Right cardiac atrium (tissue), 5 donors: ENCODE measurements at regions not wholly inside any gene's neighbourhood (a gene's known extent, or its start where the extent isn't known, plus 50 kb on each side); places are given as distances from the start of the nearest gene placed in this dataset.

Source experiments
- ATAC-seq, 2 donors: fragments of 200-7000 bp; cut with Tn5 transposase; one replicate each; pipeline versions ENCODE4 v1.8.0 to v1.9.1; 2020; ENCODE audit warnings: moderate library complexity in 2 of 2, mild to moderate bottlenecking in 1 of 2
- DNase-seq, 3 donors: peaks; one replicate each; pipeline ENCODE4 v3.0.0-alpha.2; 2020
- H3K27ac ChIP-seq: one replicate; pipeline ENCODE4 v1.5.1; 2013; ENCODE audit warnings: mild to moderate bottlenecking, low read length, control low read depth, moderate library complexity
- H3K27me3 ChIP-seq: one replicate; pipeline ENCODE4 v1.6.1; 2013; ENCODE audit not compliant: control insufficient read depth, insufficient read depth
- H3K4me1 ChIP-seq: one replicate; pipeline ENCODE4 v1.6.1; 2013; ENCODE audit warnings: low read length; ENCODE audit not compliant: control insufficient read depth, insufficient read depth
- H3K4me3 ChIP-seq: one replicate; pipeline ENCODE4 v1.5.1; 2013; ENCODE audit warnings: low read length, control low read depth
- H3K9me3 ChIP-seq: one replicate; pipeline ENCODE4 v1.6.1; 2013; ENCODE audit warnings: low read length; ENCODE audit not compliant: control insufficient read depth
- WGBS: extraction: QIAGEN DNeasy Blood & Tissue Kit; methylation state at CpG from one replicate; pipeline ENCODE4 v1.1.7; 2013; 5-methylcytosine and 5-hydroxymethylcytosine counted together
- intact Hi-C, 4 donors: fragments of 100-400 bp; cut with DNase I; formaldehyde crosslinking; loops; one replicate each; pipeline versions ENCODE4 v1.11.0 to v1.14.0; 2022 to 2023
- donor health status: healthy with polysubstance abuse.
- donor health status: DM: no; HTN: yes; CAD: no.
- donor health status: DM: no; HTN: no; CAD: no.
- donor health status: DM: no; HTN: yes; CAD: no; lungs with severe emphysema.
- donor health status: DM: yes; HTN: yes; CAD: no.

- intact Hi-C loops, result no loop called here
- Histone ChIP-seq H3K9me3 (no peaks in the 10 kb centered on the region), H3K27me3 (no peaks in the 10 kb centered on the region), H3K27ac (no peak overlapping the region), H3K4me3 (no peak overlapping the region), H3K4me1 (no peaks in the 10 kb centered on the region)
- ATAC-seq (no peak), DNase-seq (no peak)
- WGBS, result 86% methylated on average over 6 of the region's 6 CpGs
Observed at GRCh38 chr19:5224480-5224879, 116.1 kb downstream of the PTPRS start.

DNA sequence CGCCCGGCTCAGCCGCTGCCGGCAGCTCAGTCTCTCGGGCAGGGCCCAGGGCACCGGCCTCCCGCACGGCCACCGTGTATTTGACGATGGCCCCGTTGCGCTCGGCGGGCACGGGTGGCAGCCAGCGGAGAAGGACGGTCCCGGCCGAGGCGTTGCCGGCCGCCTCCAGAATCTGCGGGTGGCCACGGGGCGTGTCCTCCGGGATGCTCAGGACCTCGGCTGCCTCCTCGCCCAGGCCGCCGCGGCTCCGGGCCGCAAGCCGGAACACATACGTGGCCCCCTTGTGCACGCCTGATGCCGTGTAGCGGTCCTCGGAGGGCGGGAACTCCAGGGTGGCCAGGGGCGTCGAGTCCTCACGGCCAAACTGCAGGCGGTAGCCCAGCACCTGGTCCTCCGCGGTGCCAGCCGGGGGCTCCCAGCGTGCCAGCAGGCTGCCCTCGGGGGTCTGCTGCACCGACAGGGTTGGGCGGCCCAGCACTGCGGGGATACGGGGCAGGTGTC lies 117.7 kb downstream of the PTPRS start:
- DNase-seq (peak in 1 of 3 donors; percentile 43), ATAC-seq (no peak)
- H3K4me1 ChIP-seq, result no peaks in the 10 kb centered on the region
- intact Hi-C loops, result no loop called here
- H3K27ac ChIP-seq, result no peak overlapping the region
- no peaks in the 10 kb centered on the region for H3K9me3 ChIP-seq
- 96% methylated on average over 53 of the region's 53 CpGs for WGBS
- H3K4me3 ChIP-seq, result no peak overlapping the region
- no peaks in the 10 kb centered on the region for H3K27me3 ChIP-seq

GRCh38 chr19:5222178-5222577 lies 118.4 kb downstream of the PTPRS start:
- ATAC-seq (peak; percentile 8 to 9), DNase-seq (peak in 1 of 3 donors; percentile 36)
- 95% methylated on average over 22 of the region's 22 CpGs for WGBS
- intact Hi-C loops, result no loop called here
- Histone ChIP-seq H3K27me3 (no peaks in the 10 kb centered on the region), H3K4me1 (no peaks in the 10 kb centered on the region), H3K4me3 (no peak overlapping the region), H3K9me3 (no peaks in the 10 kb centered on the region), H3K27ac (no peak overlapping the region)

- 95% methylated on average over 16 of the region's 16 CpGs for WGBS
- ATAC-seq (no peak), DNase-seq (peak in 1 of 3 donors; percentile 31)
- Histone ChIP-seq H3K9me3 (no peaks in the 10 kb centered on the region), H3K27ac (no peak overlapping the region), H3K27me3 (no peaks in the 10 kb centered on the region), H3K4me3 (no peak overlapping the region), H3K4me1 (no peaks in the 10 kb centered on the region)
- intact Hi-C loops, result no loop called here
Observed at GRCh38 chr19:5220866-5221265, 119.7 kb downstream of the PTPRS start.

DNA sequence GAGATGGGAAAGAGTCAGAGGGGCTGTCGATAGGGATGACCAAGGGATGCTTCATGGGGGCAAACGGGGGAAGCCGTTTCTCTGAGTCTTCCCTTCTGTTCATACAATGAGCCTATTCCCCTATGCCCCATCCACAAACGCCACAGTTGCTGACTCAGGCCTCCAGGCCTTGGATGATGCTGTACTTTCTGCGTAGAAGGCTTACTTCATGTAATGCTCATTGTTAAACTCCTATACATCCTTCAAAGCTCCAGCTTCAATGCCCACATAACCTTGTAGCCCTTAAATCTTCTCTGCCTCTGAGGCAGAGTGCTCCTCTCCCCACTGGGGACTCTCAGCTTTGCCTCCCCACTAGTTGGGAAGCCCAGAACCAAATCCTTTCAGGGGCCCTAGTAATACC lies 120.3 kb downstream of the PTPRS start:
- H3K4me1 ChIP-seq, result no peaks in the 10 kb centered on the region
- H3K4me3 ChIP-seq, result no peak overlapping the region
- intact Hi-C loops, result no loop called here
- no peak overlapping the region for H3K27ac ChIP-seq
- ATAC-seq, result no peak
- WGBS, result 94% methylated on average over 5 of the region's 5 CpGs
- no peaks in the 10 kb centered on the region for H3K9me3 ChIP-seq
- no peaks in the 10 kb centered on the region for H3K27me3 ChIP-seq
- peak in 1 of 3 donors; percentile 0 for DNase-seq

DNA sequence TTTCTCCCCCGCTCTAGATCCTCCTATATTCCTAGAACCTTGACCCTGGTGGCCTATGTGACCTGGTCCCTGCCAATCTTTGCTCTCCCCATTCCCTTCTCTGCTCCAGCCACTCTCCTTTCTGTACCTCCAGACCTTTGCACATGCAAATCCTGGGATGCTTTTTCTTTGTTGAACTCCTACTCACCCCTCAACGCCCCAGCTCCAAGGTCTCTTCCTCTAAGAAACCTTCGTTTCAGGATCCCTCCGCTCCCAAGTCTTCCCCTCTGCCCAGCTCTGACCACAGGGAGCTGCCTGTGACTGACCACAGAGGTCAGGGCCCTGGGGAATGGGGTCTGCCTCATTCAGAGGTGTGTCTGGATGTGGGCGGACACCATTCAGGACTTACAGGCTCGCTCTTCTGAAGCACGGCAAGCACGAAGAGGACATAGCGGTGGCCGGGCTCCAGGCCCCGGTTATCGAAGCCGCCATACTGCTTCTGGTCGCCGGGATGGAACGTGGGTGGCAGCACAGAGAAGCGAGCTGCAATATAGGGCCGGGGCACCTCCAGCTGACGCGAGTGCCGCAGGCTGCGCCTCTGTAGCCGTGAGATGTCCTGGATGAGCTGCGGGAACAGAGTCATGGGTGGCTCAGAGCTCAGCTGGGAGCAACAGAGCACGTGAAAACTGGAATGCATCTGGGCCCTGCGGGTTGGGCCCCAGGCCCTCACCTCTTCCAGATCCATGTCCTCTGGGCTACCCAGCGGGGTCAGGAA lies 120.9 kb downstream of the PTPRS start:
- Histone ChIP-seq H3K9me3 (no peaks in the 10 kb centered on the region), H3K4me3 (no peak overlapping the region), H3K27ac (no peak overlapping the region), H3K27me3 (no peaks in the 10 kb centered on the region), H3K4me1 (no peaks in the 10 kb centered on the region)
- ATAC-seq (no peak), DNase-seq (no peak)
- WGBS, result 96% methylated on average over 27 of the region's 27 CpGs
- intact Hi-C loops, result no loop called here

DNA sequence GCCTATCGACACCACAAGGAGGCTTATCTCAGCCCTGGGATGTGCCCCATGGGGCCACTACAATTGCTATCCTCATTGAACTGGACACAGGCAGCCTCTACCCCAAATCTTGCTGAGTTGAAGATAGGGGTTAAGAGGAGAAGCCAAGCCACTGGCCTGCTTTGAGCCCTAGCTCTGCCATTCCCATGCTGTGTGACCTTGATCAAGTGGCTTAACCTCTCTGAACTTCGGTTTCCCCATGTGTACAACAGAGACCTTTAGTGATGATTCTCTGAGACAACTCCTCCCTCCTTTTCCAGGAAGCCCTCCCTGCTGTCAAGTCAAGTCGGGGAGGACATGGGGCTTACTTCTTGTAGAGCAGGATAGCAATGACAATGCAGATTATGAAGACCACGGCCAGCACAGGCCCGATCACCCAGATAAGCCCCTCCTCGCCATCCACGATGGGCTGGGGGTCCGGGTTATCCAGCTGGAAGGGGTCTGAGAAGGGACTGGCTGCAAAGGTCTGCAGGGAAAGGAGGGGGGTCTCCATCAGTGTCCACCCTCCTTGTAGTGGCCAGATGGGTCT lies 121.6 kb downstream of the PTPRS start:
- H3K4me1 ChIP-seq, result no peaks in the 10 kb centered on the region
- H3K27ac ChIP-seq, result no peak overlapping the region
- no peak overlapping the region for H3K4me3 ChIP-seq
- no peaks in the 10 kb centered on the region for H3K27me3 ChIP-seq
- ATAC-seq, result no peak
- intact Hi-C loops, result no loop called here
- WGBS, result 87% methylated on average over 8 of the region's 8 CpGs
- H3K9me3 ChIP-seq, result no peaks in the 10 kb centered on the region
- DNase-seq, result no peak

- no peak for ATAC-seq
- 93% methylated on average over 12 of the region's 12 CpGs for WGBS
- intact Hi-C loops, result no loop called here
Observed at GRCh38 chr19:5218255-5218855, 122.3 kb downstream of the PTPRS start.

DNA sequence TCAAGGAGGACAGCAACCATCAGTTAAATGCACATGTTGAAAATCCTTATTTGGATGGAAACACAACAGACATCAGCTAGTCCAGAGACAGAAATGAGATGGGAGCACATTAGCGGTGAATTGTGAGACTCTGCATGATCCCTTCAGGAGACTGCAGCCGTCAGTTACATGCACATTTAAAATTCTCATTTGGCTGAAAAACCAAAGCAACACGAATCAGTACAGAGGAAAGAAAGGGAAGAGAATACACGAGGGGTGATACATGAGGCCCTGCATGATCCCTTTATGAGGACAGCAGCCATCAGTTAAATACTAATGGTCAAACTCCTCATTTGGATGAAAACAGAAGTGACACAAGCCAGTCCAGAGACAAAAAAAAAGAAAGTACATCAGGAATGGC lies 123.4 kb downstream of the PTPRS start:
- no peaks in the 10 kb centered on the region for H3K9me3 ChIP-seq
- H3K4me1 ChIP-seq, result no peaks in the 10 kb centered on the region
- 91% methylated on average over 4 of the region's 4 CpGs for WGBS
- intact Hi-C loops, result no loop called here
- H3K27me3 ChIP-seq, result no peaks in the 10 kb centered on the region
- H3K4me3 ChIP-seq, result no peak overlapping the region
- no peak for ATAC-seq
- DNase-seq, result no peak
- H3K27ac ChIP-seq, result no peak overlapping the region

More at GRCh38 chr19:5218255-5218855, 122.3 kb downstream of the PTPRS start:
- DNase-seq, result no peak
- Histone ChIP-seq H3K4me1 (no peaks in the 10 kb centered on the region), H3K27ac (no peak overlapping the region), H3K9me3 (no peaks in the 10 kb centered on the region), H3K4me3 (no peak overlapping the region), H3K27me3 (no peaks in the 10 kb centered on the region)

- no peak overlapping the region for H3K27ac ChIP-seq
- WGBS, result 78% methylated on average over 14 of the region's 14 CpGs
- no peaks in the 10 kb centered on the region for H3K27me3 ChIP-seq
- H3K4me3 ChIP-seq, result no peak overlapping the region
- H3K4me1 ChIP-seq, result no peaks in the 10 kb centered on the region
- DNase-seq, result no peak
- intact Hi-C loops, result no loop called here
- ATAC-seq, result no peak
- H3K9me3 ChIP-seq, result no peaks in the 10 kb centered on the region
Observed at GRCh38 chr19:5216141-5216847, 124.3 kb downstream of the PTPRS start.

DNA sequence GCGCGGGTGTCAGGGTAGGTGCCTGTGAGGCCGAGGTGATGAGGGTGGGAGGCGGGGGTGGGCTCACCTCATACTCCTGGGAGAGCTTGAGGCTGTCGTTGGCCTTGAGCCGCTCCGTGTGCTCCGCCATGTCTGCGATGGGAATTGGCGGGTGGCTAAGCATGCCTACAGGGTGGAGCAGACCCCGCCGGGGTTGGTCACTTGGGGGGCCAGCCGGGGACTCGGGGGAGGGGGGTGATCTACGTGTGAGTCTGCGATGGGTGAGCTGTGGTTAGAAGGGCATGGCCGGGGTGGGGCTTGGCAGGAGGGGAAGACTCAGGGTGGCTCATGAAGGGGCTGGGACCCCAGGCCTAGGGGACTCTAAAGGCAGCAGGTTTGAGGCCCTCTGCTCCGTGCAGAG lies 125.2 kb downstream of the PTPRS start:
- intact Hi-C loops, result no loop called here
- DNase-seq, result no peak
- WGBS, result 95% methylated on average over 18 of the region's 18 CpGs
- no peaks in the 10 kb centered on the region for H3K9me3 ChIP-seq
- no peak overlapping the region for H3K27ac ChIP-seq
- no peaks in the 10 kb centered on the region for H3K27me3 ChIP-seq
- ATAC-seq, result no peak
- H3K4me1 ChIP-seq, result no peaks in the 10 kb centered on the region
- no peak overlapping the region for H3K4me3 ChIP-seq
